ENCODE measurements at regions not wholly inside any gene's neighbourhood (a gene's known extent, or its start where the extent isn't known, plus 50 kb on each side); places are given as distances from the start of the nearest gene placed in this dataset.

- TF ChIP-seq CTCF (IDR thresholded peaks at IDR 0.05; ENCODE audit: poor library complexity, severe bottlenecking), result no peak
- no peak for TF ChIP-seq EZH2 (IDR thresholded peaks at IDR 0.05; ENCODE audit: borderline replicate concordance, insufficient read depth, low read length, poor library complexity, severe bottlenecking)
- no peak for TF ChIP-seq TAF1 (IDR thresholded peaks at IDR 0.05; ENCODE audit: low read depth)
- no peak for TF ChIP-seq RAD21 (conservative IDR thresholded peaks at IDR 0.05)
Observed at GRCh38 chr11:38182126-38182866, 1584.3 kb upstream of the RAG2 start.
